Nephron progenitor cell (in vitro differentiated cells): ENCODE measurements at regions not wholly inside any gene's neighbourhood (a gene's known extent, or its start where the extent isn't known, plus 50 kb on each side); places are given as distances from the start of the nearest gene placed in this dataset.
A peak's percentile ranks its signal among the peaks of the same experiment; 100 is the strongest.

Experiments used
- DNase-seq: peaks from one replicate; pipeline ENCODE4 v3.0.0; 2021
- H3K27ac Mint-ChIP-seq: 2 replicates; pipeline ENCODE4 v1.8.0; 2021; ENCODE audit warnings: mild to moderate bottlenecking, moderate library complexity, mixed read lengths
- H3K27me3 Mint-ChIP-seq: 2 replicates; pipeline ENCODE4 v1.8.0; 2021; ENCODE audit warnings: mild to moderate bottlenecking, low read depth, mixed read lengths; ENCODE audit not compliant: poor library complexity
- H3K36me3 Mint-ChIP-seq: 2 replicates; pipeline ENCODE4 v1.8.0; 2021; ENCODE audit warnings: low read depth, mixed read lengths
- H3K4me1 Mint-ChIP-seq: 2 replicates; pipeline ENCODE4 v1.8.0; 2021; ENCODE audit warnings: mixed read lengths
- H3K4me3 Mint-ChIP-seq: 2 replicates; pipeline ENCODE4 v1.8.0; 2021; ENCODE audit warnings: mild to moderate bottlenecking, moderate library complexity, mixed read lengths
- H3K9me3 Mint-ChIP-seq: 2 replicates; pipeline ENCODE4 v1.8.0; 2021; ENCODE audit warnings: mild to moderate bottlenecking, moderate library complexity, mixed read lengths
- CTCF ChIP-seq: fragments of 200-600 bp; sonication (generic); IDR thresholded peaks from 2 replicates; pipeline ENCODE4 v1.5.0; 2021; ENCODE audit warnings: antibody characterized with exemption

GRCh38 chr3:55128225-55128823 lies 200.5 kb upstream of the LRTM1 start:
- H3K27ac Mint-ChIP-seq: peak overlapping the region; percentile 82
- no peaks in the 10 kb centered on the region for H3K36me3 Mint-ChIP-seq
- DNase-seq: peak; percentile 18
- H3K9me3 Mint-ChIP-seq: no peaks in the 10 kb centered on the region
- no peaks in the 10 kb centered on the region for H3K27me3 Mint-ChIP-seq
- no peak for TF ChIP-seq CTCF
- H3K4me1 Mint-ChIP-seq: peaks cover 68% of the 10 kb centered on the region
- H3K4me3 Mint-ChIP-seq: peak overlapping the region; percentile 46

- Mint-ChIP-seq H3K27ac (peak overlapping the region; percentile 82), H3K27me3 (no peaks in the 10 kb centered on the region), H3K4me1 (peaks cover 74% of the 10 kb centered on the region), H3K36me3 (no peaks in the 10 kb centered on the region), H3K4me3 (peak overlapping the region; percentile 28), H3K9me3 (no peaks in the 10 kb centered on the region)
- no peak for TF ChIP-seq CTCF
- peak; percentile 32 for DNase-seq
These were observed 199.7 kb upstream of the LRTM1 start for GRCh38 chr3:55127565-55127964.

- Mint-ChIP-seq H3K27me3 (no peaks in the 10 kb centered on the region), H3K4me3 (no peak overlapping the region), H3K9me3 (no peaks in the 10 kb centered on the region), H3K27ac (no peak overlapping the region), H3K36me3 (no peaks in the 10 kb centered on the region), H3K4me1 (peaks cover 59% of the 10 kb centered on the region)
- DNase-seq: no peak
- no peak for TF ChIP-seq CTCF
These were observed 196.5 kb upstream of the LRTM1 start for GRCh38 chr3:55124371-55124770.
